HFF-Myc (cell line): ENCODE measurements at regions not wholly inside any gene's neighbourhood (a gene's known extent, or its start where the extent isn't known, plus 50 kb on each side); places are given as distances from the start of the nearest gene placed in this dataset.

Experiments used
- DNase-seq: peaks from one replicate; pipeline ENCODE4 v3.0.0-alpha.2; 2011; ENCODE audit warnings: low read depth; ENCODE audit errors: extremely low read depth
- H3K4me3 ChIP-seq: replicated peaks from 2 replicates; pipeline ENCODE4 v1.5.1; 2011; ENCODE audit warnings: low read depth, mild to moderate bottlenecking, control low read depth, low read length
- CTCF ChIP-seq: IDR thresholded peaks from 2 replicates; pipeline ENCODE4 v1.5.1; 2012; ENCODE audit warnings: mild to moderate bottlenecking, low read depth, low read length, control low read depth; ENCODE audit errors: missing control alignments

- no peak overlapping the region for H3K4me3 ChIP-seq
- TF ChIP-seq CTCF = no peak
- DNase-seq = no peak
These were observed 124.9 kb upstream of the MED13L start for GRCh38 chr12:116402163-116402939.

GRCh38 chr12:116403546-116403945 is 126.1 kb upstream of the MED13L start:
- no peak overlapping the region for H3K4me3 ChIP-seq
- TF ChIP-seq CTCF = no peak
- no peak for DNase-seq

- TF ChIP-seq CTCF = no peak
- DNase-seq = no peak
- no peak overlapping the region for H3K4me3 ChIP-seq
These were observed 126.8 kb upstream of the MED13L start for GRCh38 chr12:116404247-116404646.

GRCh38 chr12:116404913-116405611 is 127.6 kb upstream of the MED13L start:
- no peak overlapping the region for H3K4me3 ChIP-seq
- no peak for TF ChIP-seq CTCF
- DNase-seq = no peak

DNA sequence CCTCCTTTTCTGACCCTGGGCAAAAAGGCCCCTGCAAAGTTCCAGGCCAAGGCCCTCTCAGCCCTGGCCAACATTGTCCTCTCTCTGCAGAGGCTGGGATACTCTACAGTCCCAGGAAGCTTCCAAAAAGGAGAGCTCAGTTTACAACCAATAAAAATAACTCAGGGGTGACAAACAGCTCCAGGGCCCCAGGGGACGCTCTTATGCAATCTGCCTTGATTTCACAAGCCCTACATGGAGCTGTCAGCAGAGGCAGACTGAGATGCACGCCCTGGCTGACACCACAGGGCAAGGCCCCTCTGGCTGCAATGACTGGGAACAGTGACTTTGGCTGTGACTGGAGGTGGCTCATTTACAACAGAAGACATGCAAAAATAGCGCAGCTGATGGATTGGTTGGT is 129.0 kb upstream of the MED13L start:
- peak; percentile 14 for TF ChIP-seq CTCF
- DNase-seq = peak; percentile 59
- H3K4me3 ChIP-seq = no peak overlapping the region

DNA sequence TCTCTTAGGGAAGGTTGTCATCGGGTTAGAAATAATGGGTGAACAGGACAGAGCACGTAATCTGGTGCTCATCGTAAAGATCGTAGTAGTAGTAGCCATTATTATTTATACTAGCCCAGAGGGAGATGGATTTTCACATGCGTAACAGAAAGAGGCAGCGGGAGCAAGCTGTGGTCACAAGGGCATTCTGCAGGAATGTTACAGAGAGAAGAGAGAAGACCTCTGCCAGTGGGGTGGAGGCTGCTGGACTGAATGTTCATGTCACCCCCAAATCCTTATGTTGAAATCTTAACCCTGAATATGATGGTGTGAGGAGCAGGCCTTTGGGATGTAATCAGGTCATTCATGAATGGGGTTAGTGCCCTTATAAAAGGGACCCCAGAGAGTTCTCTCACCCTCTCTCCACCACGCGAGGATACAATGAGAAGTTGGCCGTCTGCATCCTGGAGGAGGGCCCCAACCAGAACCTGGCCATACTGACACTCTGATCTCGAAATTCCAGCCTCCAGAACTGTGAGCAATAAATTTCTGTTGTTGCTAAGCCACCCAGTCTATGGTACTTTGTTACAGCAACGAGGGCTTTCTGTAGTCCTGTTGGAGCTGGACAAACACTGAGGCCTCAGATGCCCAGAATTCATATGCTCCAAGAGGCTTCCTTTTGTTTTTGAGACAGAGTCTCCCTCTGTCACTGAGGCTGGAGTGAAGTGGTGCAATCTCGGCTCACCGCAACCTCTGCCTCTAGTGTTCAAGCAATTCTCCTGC is 131.2 kb upstream of the MED13L start:
- no peak for TF ChIP-seq CTCF
- no peak overlapping the region for H3K4me3 ChIP-seq
- no peak for DNase-seq
